LNCaP clone FGC (cell line): ENCODE measurements at regions not wholly inside any gene's neighbourhood (a gene's known extent, or its start where the extent isn't known, plus 50 kb on each side); places are given as distances from the start of the nearest gene placed in this dataset.

Experiments
- DNase-seq: peaks from one replicate; pipeline ENCODE4 v3.0.0-alpha.2; 2011; ENCODE audit warnings: low read depth
- H3K4me3 ChIP-seq: 2 replicates; pipeline ENCODE4 v1.5.1; 2011; ENCODE audit warnings: mild to moderate bottlenecking, low read depth, low read length, control low read depth
- CTCF ChIP-seq: IDR thresholded peaks from 2 replicates; pipeline ENCODE4 v1.5.1; 2012; ENCODE audit warnings: mild to moderate bottlenecking; ENCODE audit not compliant: control insufficient read depth, insufficient read depth; ENCODE audit errors: extremely low read depth

DNA sequence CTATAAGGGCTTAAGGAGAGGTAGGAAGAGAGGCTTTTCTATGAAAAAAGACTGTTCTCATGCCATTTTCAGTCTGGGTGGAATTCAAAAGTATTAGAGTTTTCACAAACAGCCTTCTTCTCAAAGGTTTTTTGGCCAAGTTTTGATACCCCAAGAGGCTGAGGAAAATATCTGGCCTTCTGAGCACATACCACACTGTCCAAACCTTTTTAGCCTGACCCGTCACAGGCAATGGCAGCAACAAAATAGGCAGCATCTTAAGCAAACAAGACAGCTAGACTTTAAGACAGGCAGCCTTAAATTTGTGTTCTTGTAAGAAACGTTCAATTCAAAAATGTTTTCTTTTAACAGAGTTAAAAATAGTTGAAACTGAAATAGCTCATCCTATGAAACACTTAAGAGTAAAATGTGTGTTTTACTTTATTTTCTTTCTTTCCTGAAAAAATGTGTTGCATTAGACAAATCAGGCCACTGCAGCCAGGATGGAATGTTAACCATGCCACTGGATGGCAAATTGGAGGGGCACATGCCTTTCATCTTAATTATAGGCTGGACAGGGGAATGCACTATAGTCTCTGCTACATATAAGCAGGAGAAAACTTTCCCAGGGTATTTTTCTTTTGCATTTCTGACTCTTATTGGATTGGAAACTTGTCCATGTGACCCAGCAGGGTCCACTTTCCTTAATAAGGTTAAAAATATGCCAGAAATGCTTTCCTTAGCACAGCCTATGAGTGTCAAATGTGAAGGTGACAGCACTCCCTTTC is 315.0 kb downstream of the TGFB2 start:
- TF ChIP-seq CTCF: no peak
- no peak overlapping the region for H3K4me3 ChIP-seq
- DNase-seq: no peak

DNA sequence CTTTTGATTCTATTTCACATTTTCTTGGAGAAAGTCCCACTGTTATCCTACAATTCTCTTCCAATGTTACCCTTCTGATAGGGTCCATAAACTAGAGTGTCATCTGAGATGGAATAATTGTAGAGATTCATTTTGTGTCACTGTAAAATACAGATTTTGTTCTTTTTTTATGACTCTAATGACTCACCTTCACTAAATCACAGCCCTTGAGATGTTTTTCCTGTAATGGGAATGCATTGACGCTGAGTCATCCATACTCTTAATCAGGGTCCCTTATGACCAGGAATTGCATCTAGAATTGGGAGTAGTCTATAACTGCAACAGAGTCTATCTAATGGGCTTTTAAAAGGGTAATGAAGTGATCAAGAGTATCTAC is 315.5 kb downstream of the TGFB2 start:
- H3K4me3 ChIP-seq: no peak overlapping the region
- no peak for DNase-seq
- no peak for TF ChIP-seq CTCF

DNA sequence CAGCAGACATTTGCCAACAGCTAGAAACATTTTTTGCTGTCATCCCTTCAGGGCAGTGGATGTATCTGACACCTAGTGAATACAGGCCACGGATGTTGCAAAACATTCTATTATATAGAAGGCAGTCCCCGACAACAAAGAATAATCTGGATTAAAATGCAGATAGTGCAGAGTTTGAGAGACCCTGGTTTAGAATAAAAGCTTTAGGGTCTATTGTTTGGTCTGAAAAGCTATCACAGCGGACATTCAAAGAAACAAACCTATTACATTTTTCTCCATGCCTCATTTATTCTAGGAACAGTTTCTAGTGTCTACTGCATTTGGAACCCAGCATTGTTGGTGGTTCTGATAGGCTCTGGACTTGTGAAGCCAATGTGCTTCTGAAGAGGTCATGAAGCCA is 316.3 kb downstream of the TGFB2 start:
- no peak for TF ChIP-seq CTCF
- no peak overlapping the region for H3K4me3 ChIP-seq
- DNase-seq: no peak

DNA sequence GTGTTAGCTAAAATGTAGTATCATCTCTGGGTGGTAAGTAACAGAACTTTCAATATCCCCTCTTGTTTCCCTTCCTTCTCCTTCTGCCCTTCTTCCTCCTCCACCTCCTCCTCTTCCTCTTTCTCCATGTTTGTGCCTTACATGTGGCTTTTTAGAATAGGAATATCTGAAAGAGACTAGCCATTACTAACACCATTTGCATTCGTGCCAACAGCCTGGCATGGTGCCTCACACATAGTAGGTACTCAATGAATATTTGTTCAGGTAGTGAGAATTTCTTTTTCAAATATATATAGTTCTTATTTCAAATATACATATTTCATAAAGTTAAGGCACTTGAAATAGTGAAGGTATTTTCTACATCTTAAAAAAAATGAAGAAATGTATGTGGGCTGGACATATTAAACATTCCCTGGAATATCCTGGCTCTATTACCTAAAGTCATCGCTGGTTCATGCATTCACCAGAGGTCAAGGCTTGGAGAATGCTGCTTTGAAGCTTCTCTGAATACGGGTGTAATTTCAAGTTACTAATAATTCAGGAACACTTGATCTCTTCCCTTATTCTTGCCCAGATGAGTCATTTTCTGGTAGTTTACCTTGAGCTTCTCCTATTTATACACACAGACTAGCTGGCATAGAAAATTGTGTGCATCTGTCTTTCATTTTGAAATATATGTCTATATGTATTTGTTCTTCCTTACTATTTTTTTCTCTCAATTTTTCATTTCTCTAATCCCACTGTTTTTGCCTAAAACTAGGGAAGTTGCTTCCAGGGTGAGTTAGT is 319.4 kb downstream of the TGFB2 start:
- no peak for TF ChIP-seq CTCF
- no peak for DNase-seq
- no peak overlapping the region for H3K4me3 ChIP-seq

DNA sequence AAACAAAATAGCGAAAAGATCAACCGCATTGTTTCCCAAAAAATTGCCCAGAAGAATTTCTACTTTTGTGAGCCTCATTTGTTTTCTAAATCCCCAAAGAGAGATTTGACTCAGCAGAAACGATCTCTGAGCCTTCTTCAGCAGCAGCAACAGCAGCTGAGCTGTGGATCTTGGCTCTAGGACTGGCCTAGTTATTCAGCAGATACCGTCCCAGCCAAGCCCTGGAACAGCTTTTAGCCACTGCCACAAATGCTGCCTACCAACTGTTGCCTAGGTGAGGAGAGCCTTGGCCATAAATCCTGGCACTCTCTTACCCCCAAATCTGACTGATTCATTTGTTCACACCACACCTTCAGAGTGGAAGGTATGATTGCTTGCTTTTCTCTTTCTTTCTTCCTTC is 320.1 kb downstream of the TGFB2 start:
- no peak for TF ChIP-seq CTCF
- no peak overlapping the region for H3K4me3 ChIP-seq
- no peak for DNase-seq

DNA sequence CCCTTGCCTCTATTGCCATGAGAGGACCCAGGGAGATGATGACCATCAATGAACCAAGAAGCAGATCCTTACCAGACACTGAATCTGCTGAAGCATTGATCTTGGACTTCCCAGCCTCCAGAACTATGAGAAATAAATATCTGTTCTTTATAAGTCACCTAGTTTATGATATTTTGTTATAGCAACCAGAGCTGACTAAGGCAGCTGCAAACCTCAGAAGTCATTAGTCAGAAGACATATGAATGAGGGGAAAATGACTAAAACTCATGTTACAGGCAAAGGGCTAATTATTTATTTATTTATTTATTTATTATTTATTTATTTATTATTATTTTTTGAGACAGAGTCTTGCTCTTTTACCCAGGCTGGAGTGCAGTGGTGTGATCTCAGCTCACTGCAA is 321.1 kb downstream of the TGFB2 start:
- no peak for TF ChIP-seq CTCF

More for the DNA sequence above, 321.1 kb downstream of the TGFB2 start:
- no peak for DNase-seq
- H3K4me3 ChIP-seq: no peak overlapping the region
